Astrocyte of the spinal cord (primary cell): ENCODE measurements at regions not wholly inside any gene's neighbourhood (a gene's known extent, or its start where the extent isn't known, plus 50 kb on each side); places are given as distances from the start of the nearest gene placed in this dataset.

Experiments used
- DNase-seq: peaks from one replicate; pipeline ENCODE4 v3.0.0; 2011; ENCODE audit warnings: low read depth, low spot score
- H3K4me3 ChIP-seq: 2 replicates; pipeline ENCODE4 v1.5.1; 2011; ENCODE audit warnings: low read depth, mild to moderate bottlenecking, low read length, moderate library complexity
- in situ Hi-C: cut with HindIII; loops from 2 replicates; pipeline ENCODE4 v1.10.0; 2017; ENCODE audit warnings: low sequenced_read_pairs
- TF ChIP-seq, protein P1 (sequence below): IDR thresholded peaks from 2 replicates; pipeline ENCODE4 v1.5.1; 2012; ENCODE audit warnings: low read depth, mild to moderate bottlenecking, low read length, inconsistent platforms

DNA sequence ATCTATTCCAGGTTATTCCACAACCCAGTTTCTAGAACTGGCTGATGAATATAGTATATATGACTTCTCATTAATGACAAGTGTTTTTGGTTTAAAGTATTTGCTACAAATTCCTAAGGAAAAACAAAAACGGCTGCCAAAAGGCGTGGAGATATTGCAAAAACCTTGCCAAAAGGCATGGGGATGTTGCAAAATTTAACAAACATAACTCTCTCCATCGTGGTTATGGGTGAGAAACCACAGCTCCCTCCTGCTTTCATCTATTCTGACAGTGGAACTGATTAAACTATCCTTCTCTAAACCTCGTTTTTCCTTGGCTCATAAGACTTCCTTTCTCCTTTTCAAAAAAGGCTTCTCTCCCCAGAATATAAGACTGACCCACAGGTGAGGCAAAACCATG, 342.0 kb upstream of the PDZRN3 start:
- no peak overlapping the region for H3K4me3 ChIP-seq
- TF ChIP-seq, protein P1, sequence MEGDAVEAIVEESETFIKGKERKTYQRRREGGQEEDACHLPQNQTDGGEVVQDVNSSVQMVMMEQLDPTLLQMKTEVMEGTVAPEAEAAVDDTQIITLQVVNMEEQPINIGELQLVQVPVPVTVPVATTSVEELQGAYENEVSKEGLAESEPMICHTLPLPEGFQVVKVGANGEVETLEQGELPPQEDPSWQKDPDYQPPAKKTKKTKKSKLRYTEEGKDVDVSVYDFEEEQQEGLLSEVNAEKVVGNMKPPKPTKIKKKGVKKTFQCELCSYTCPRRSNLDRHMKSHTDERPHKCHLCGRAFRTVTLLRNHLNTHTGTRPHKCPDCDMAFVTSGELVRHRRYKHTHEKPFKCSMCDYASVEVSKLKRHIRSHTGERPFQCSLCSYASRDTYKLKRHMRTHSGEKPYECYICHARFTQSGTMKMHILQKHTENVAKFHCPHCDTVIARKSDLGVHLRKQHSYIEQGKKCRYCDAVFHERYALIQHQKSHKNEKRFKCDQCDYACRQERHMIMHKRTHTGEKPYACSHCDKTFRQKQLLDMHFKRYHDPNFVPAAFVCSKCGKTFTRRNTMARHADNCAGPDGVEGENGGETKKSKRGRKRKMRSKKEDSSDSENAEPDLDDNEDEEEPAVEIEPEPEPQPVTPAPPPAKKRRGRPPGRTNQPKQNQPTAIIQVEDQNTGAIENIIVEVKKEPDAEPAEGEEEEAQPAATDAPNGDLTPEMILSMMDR, result no peak
- in situ Hi-C loops, result no loop called here
- DNase-seq, result no peak

DNA sequence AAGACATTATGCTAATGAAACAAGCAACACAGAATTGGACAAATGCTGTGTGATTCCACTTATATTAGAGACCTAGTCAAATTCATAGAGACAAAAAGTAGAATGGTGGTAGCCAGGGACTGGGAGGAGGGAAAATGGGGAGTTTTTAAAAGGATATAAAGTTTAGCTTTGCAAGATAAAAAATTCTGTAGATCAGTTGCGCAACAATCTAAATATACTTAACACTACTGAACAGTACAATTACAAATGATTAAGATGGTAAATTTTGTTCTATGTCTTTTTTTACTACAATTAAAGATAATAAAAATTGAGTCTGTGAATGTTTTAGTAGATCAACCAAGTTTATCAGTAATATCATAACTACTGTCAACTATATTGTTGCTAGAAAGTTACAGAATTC, 340.1 kb upstream of the PDZRN3 start:
- TF ChIP-seq, protein P1, result no peak
- DNase-seq, result no peak
- in situ Hi-C loops, result no loop called here

DNA sequence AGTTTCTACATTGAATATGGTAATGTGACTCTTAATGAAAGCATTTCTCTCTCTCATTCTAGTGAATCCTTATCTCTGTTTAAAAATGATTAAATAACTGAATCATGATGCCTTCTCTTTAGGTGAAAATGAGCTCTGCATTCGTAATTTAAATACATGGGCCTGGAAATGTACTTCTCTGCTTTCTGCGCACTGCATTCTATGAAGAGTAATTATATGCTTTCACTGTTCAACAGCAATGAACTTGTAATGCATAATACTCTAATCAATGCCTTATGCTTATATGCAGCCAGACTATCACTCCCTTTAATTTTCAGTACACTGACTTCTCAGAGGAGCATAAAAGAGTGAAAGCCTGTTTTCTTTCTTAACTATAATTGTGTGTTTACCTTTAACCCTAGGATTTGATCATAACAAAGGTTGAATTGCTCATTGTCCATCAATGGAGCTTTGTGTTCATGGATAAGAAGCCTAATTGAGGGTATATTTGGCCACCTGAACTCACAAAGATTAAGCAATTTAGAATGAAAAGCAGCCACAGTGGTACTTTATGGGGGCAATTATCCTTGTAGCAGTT, 330.8 kb upstream of the PDZRN3 start:
- TF ChIP-seq, protein P1, result no peak
- no peak for DNase-seq
- no peak overlapping the region for H3K4me3 ChIP-seq
- in situ Hi-C loops, result no loop called here

More for the DNA sequence above, 340.1 kb upstream of the PDZRN3 start:
- no peak overlapping the region for H3K4me3 ChIP-seq

- no peak overlapping the region for H3K4me3 ChIP-seq
- DNase-seq, result peak; percentile 1
- TF ChIP-seq, protein P1, result no peak
- in situ Hi-C loops, result no loop called here
Observed at GRCh38 chr3:73954506-73954905, 329.8 kb upstream of the PDZRN3 start.

DNA sequence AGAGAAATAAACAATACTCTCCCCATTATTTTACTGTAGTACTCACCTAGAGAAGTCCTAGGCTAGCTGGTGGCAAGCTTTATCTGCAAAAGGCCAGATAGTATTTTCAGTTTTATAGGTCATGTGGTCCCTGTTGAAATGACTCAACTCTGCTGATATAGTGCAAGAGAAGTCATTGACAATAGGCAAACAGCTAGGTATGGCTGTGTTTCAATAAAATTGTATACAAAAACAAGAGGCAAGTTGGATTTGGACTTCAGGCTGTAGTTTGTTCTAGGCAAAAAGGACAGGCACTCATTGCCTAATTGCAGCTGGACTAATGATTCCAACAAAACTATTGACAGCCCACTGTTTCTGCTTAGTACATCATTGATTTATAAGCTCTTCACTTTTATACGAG, 328.0 kb upstream of the PDZRN3 start:
- in situ Hi-C loops, result no loop called here
- DNase-seq, result no peak
- H3K4me3 ChIP-seq, result no peak overlapping the region
- TF ChIP-seq, protein P1, result no peak

DNA sequence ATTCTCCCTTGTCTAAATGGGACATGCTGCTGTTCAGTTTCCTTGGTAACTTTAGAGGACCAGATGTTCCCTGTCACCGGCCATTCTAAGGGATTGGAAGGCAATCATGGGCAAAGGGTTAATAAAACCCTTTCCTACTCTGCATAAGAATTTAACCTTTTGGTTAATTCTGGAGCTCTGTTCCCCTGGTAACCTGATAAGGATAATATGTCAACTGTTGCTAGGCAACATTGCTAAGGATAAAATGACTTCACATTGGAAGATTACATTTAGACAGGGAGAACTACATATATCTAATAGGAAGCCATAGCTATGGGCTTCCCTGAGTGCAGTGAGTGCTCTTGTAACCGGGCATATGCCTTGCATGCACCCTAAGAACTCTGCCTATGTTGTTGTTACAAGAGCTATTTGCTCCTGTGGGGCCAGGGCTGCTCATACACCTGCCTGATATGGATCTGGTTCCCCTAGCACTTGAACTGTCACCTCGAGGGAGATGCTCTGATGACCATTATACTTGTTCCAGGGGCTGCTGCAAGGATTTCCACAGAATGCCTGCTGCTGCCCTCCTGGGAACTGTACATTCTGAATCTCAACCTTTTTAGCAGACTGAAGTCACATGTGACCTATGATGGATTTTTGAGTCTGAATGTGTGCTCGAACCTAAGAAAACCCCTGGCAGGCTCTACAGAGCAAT, 326.3 kb upstream of the PDZRN3 start:
- in situ Hi-C loops, result no loop called here
- no peak for DNase-seq
- TF ChIP-seq, protein P1, result no peak
- no peak overlapping the region for H3K4me3 ChIP-seq
